H1 (cell line): ENCODE measurements at regions not wholly inside any gene's neighbourhood (a gene's known extent, or its start where the extent isn't known, plus 50 kb on each side); places are given as distances from the start of the nearest gene placed in this dataset.

Experiments
- CTCF ChIA-PET: fragments of 300-600 bp; sonication (Branson Sonifier 250); formaldehyde crosslinking; loops from one replicate; lab custom pipeline; 2021; ENCODE audit not compliant: partially characterized antibody; lab: Charles Lee
- POLR2A ChIA-PET: fragments of 300-600 bp; sonication (Branson Sonifier 250); formaldehyde crosslinking; loops from one replicate; lab custom pipeline; 2021; ENCODE audit warnings: inconsistent platforms; ENCODE audit not compliant: partially characterized antibody; lab: Charles Lee
- DNase-seq, 2 experiments: peaks; one replicate each; pipeline versions ENCODE4 v3.0.0 to v3.0.0-alpha.2; 2010 to 2022; ENCODE audit warnings: low spot score in 2 of 2, low read depth in 1 of 2, mixed read lengths in 1 of 2
- FAIRE-seq: peaks from 2 replicates; lab custom pipeline; 2011; peaks lifted over from hg19 to GRCh38; lab: Jason Lieb, UNC
- H2AFZ ChIP-seq: 2 replicates; pipeline ENCODE4 v1.8.1; 2012; ENCODE audit warnings: low read length, inconsistent platforms
- H2AK5ac ChIP-seq: 2 replicates; pipeline ENCODE4 v1.6.1; 2013; ENCODE audit warnings: low read depth, low read length
- H2BK120ac ChIP-seq: replicated peaks from 2 replicates; pipeline ENCODE3; 2013; ENCODE audit warnings: low read depth, low read length, inconsistent platforms
- H2BK12ac ChIP-seq: 2 replicates; pipeline ENCODE4 v1.6.1; 2013; ENCODE audit warnings: low read depth, low read length
- H2BK15ac ChIP-seq: 2 replicates; pipeline ENCODE4 v1.6.1; 2013; ENCODE audit warnings: low read length
- H2BK20ac ChIP-seq: 2 replicates; pipeline ENCODE4 v1.6.1; 2013; ENCODE audit warnings: low read length
- H2BK5ac ChIP-seq: 2 replicates; pipeline ENCODE4 v1.6.1; 2013; ENCODE audit warnings: low read depth, low read length
- H3K14ac ChIP-seq: 2 replicates; pipeline ENCODE4 v1.6.1; 2013; ENCODE audit warnings: inconsistent platforms; ENCODE audit not compliant: insufficient read length
- H3K18ac ChIP-seq: 2 replicates; pipeline ENCODE4 v1.6.1; 2013; ENCODE audit warnings: low read length; ENCODE audit errors: extremely low read depth
- H3K23ac ChIP-seq: 2 replicates; pipeline ENCODE4 v1.6.1; 2013; ENCODE audit warnings: inconsistent platforms; ENCODE audit not compliant: insufficient read length
- H3K23me2 ChIP-seq: 2 replicates; pipeline ENCODE4 v1.6.1; 2013; ENCODE audit warnings: low read depth, low read length
- H3K27ac ChIP-seq: 2 replicates; pipeline ENCODE4 v1.6.1; 2011; ENCODE audit warnings: low read depth, low read length, inconsistent platforms
- H3K27me3 ChIP-seq, 4 experiments: replicated peaks in 1 of 4; 1 replicate in 1 of 4; 2 replicates in 3 of 4; pipeline versions ENCODE4 v1.6.1 to v1.8.1; 2011 to 2013; ENCODE audit warnings: low read length in 3 of 4, mild to moderate bottlenecking in 3 of 4, inconsistent platforms in 2 of 4, mixed read lengths in 2 of 4, moderate library complexity in 1 of 4; ENCODE audit not compliant: control insufficient read depth in 3 of 4, insufficient read depth in 3 of 4; ENCODE audit errors: extremely low read depth in 1 of 4
- H3K36me3 ChIP-seq, 4 experiments: 2 replicates each; pipeline versions ENCODE4 v1.6.1 to v1.8.1; 2011 to 2013; ENCODE audit warnings: mild to moderate bottlenecking in 4 of 4, low read length in 3 of 4, moderate library complexity in 2 of 4, control low read depth in 1 of 4, inconsistent platforms in 1 of 4; ENCODE audit not compliant: insufficient read depth in 4 of 4, control insufficient read depth in 2 of 4
- H3K4ac ChIP-seq: replicated peaks from 2 replicates; pipeline ENCODE3; 2013; ENCODE audit warnings: low read length, low read depth, mixed read lengths, inconsistent platforms; ENCODE audit not compliant: insufficient read length
- H3K4me1 ChIP-seq, 4 experiments: replicated peaks in 1 of 4; 1 replicate in 1 of 4; 2 replicates in 3 of 4; pipeline versions ENCODE4 v1.6.1 to v1.8.1; 2011 to 2013; ENCODE audit warnings: low read length in 3 of 4, inconsistent platforms in 2 of 4, mixed read lengths in 1 of 4; ENCODE audit not compliant: insufficient read depth in 4 of 4, control insufficient read depth in 3 of 4
- H3K4me2 ChIP-seq, 2 experiments: 2 replicates each; pipeline versions ENCODE4 v1.6.1 to v1.8.1; 2011 to 2013; ENCODE audit warnings: low read depth in 2 of 2, low read length in 2 of 2, control low read depth in 1 of 2, inconsistent platforms in 1 of 2, mild to moderate bottlenecking in 1 of 2; ENCODE audit not compliant: insufficient read depth in 1 of 2
- H3K4me3 ChIP-seq, 4 experiments: fragments of 200-600, 300-600 bp in 1 of 4; sonication (generic), shearing (Covaris generic), sonication (Bioruptor Twin) in 1 of 4; 2 replicates each; pipeline versions ENCODE4 v1.5.1 to v1.8.1; 2011 to 2016; ENCODE audit warnings: low read length in 4 of 4, low read depth in 3 of 4, control low read depth in 2 of 4, inconsistent platforms in 2 of 4, mild to moderate bottlenecking in 2 of 4, mixed read lengths in 1 of 4, moderate library complexity in 1 of 4; ENCODE audit not compliant: insufficient read depth in 2 of 4; ENCODE audit errors: extremely low read depth in 1 of 4
- H3K56ac ChIP-seq: replicated peaks from 2 replicates; pipeline ENCODE3; 2013; ENCODE audit warnings: low read depth, mild to moderate bottlenecking, mixed read lengths, low read length, inconsistent platforms; ENCODE audit not compliant: insufficient read length
- H3K79me1 ChIP-seq: 2 replicates; pipeline ENCODE4 v1.6.1; 2013; ENCODE audit warnings: low read depth, low read length, control low read depth
- H3K79me2 ChIP-seq, 2 experiments: 2 replicates each; pipeline versions ENCODE4 v1.6.1 to v1.8.1; 2012 to 2013; ENCODE audit warnings: low read length in 2 of 2, mild to moderate bottlenecking in 2 of 2, inconsistent platforms in 1 of 2; ENCODE audit not compliant: insufficient read depth in 2 of 2, control insufficient read depth in 1 of 2
- H3K9ac ChIP-seq, 4 experiments: replicated peaks in 1 of 4; 1 replicate in 1 of 4; 2 replicates in 3 of 4; pipeline versions ENCODE4 v1.6.1 to v1.8.1; 2011 to 2013; ENCODE audit warnings: low read depth in 3 of 4, low read length in 3 of 4, control low read depth in 2 of 4, mild to moderate bottlenecking in 2 of 4, moderate library complexity in 2 of 4, inconsistent platforms in 1 of 4; ENCODE audit errors: extremely low read depth in 1 of 4
- H3K9me3 ChIP-seq, 2 experiments: 2 replicates each; pipeline versions ENCODE4 v1.6.1 to v1.8.1; 2012 to 2013; ENCODE audit warnings: mild to moderate bottlenecking in 2 of 2, moderate library complexity in 2 of 2, control low read depth in 1 of 2, inconsistent platforms in 1 of 2, low read depth in 1 of 2, low read length in 1 of 2, mixed read lengths in 1 of 2; ENCODE audit not compliant: insufficient read depth in 2 of 2
- H4K20me1 ChIP-seq, 2 experiments: replicated peaks in 1 of 2; 2 replicates each; pipeline versions ENCODE3 to v1.8.1; 2011 to 2013; ENCODE audit warnings: inconsistent platforms in 2 of 2, low read length in 2 of 2, mild to moderate bottlenecking in 1 of 2; ENCODE audit not compliant: insufficient read depth in 2 of 2, control insufficient read depth in 1 of 2
- H4K5ac ChIP-seq: 2 replicates; pipeline ENCODE4 v1.6.1; 2013; ENCODE audit warnings: low read length, low read depth, mixed read lengths, inconsistent platforms; ENCODE audit not compliant: insufficient read length
- H4K8ac ChIP-seq: 2 replicates; pipeline ENCODE4 v1.8.0; 2013; ENCODE audit warnings: mild to moderate bottlenecking, moderate library complexity, low read length, inconsistent platforms; ENCODE audit not compliant: insufficient read depth; ENCODE audit errors: extremely low read depth
- H4K91ac ChIP-seq: replicated peaks from 2 replicates; pipeline ENCODE3; 2013; ENCODE audit warnings: low read length, mixed read lengths, inconsistent platforms; ENCODE audit not compliant: insufficient read length
- BRCA1 ChIP-seq: IDR thresholded peaks from 2 replicates; pipeline ENCODE4 v1.6.1; 2012; ENCODE audit warnings: low read depth, low read length, improper control_type of control experiment
- CHD1 ChIP-seq: IDR thresholded peaks from 2 replicates; pipeline ENCODE4 v1.6.1; 2012; ENCODE audit warnings: low read depth, low read length, improper control_type of control experiment
- CHD2 ChIP-seq: IDR thresholded peaks from 2 replicates; pipeline ENCODE4 v1.6.1; 2012; ENCODE audit warnings: low read length, improper control_type of control experiment
- CREB1 ChIP-seq: IDR thresholded peaks from 2 replicates; pipeline ENCODE4 v1.6.1; 2012; ENCODE audit warnings: inconsistent platforms
- EZH2 ChIP-seq: fragments of 200-600 bp; sonication (generic); IDR thresholded peaks from 2 replicates; pipeline ENCODE4 v1.7.1; 2012; ENCODE audit warnings: low read depth, mild to moderate bottlenecking, moderate library complexity, low read length, inconsistent platforms; ENCODE audit not compliant: severe bottlenecking
- KDM4A ChIP-seq: IDR thresholded peaks from one replicate; pipeline ENCODE4 v1.7.1; 2012; ENCODE audit warnings: low read depth, mild to moderate bottlenecking, moderate library complexity, low read length, inconsistent platforms; ENCODE audit not compliant: severe bottlenecking
- NANOG ChIP-seq: IDR thresholded peaks from 2 replicates; pipeline ENCODE4 v1.6.1; 2011; ENCODE audit warnings: low read length, low read depth, mild to moderate bottlenecking, inconsistent platforms; ENCODE audit not compliant: insufficient read depth, poor library complexity, severe bottlenecking
- NRF1 ChIP-seq: IDR thresholded peaks from 2 replicates; pipeline ENCODE4 v1.6.1; 2011; ENCODE audit warnings: mild to moderate bottlenecking, low read depth, low read length, improper control_type of control experiment
- POLR2A ChIP-seq, 2 experiments: IDR thresholded peaks; 1 replicate in 1 of 2; 2 replicates in 1 of 2; pipeline ENCODE4 v1.6.1; 2011; ENCODE audit warnings: low read depth in 2 of 2, low read length in 2 of 2, mild to moderate bottlenecking in 2 of 2; ENCODE audit errors: control extremely low read depth in 1 of 2
- POLR2AphosphoS5 ChIP-seq: IDR thresholded peaks from 2 replicates; pipeline ENCODE4 v1.6.1; 2011; ENCODE audit warnings: low read depth, low read length
- RNF2 ChIP-seq: fragments of 200-900, 300-1000 bp; sonication (generic); IDR thresholded peaks from 2 replicates; pipeline ENCODE4 v1.7.1; 2016; ENCODE audit warnings: borderline replicate concordance, low read depth, mild to moderate bottlenecking, antibody characterized with exemption, low read length; ENCODE audit not compliant: poor library complexity, severe bottlenecking; ENCODE audit errors: missing control alignments
- SP2 ChIP-seq: IDR thresholded peaks from 2 replicates; pipeline ENCODE4 v1.6.1; 2012; ENCODE audit warnings: mild to moderate bottlenecking, low read length, inconsistent platforms
- TAF1 ChIP-seq: IDR thresholded peaks from 2 replicates; pipeline ENCODE4 v1.6.1; 2011; ENCODE audit warnings: mild to moderate bottlenecking, low read depth, low read length
- ZNF274 ChIP-seq: IDR thresholded peaks from 2 replicates; pipeline ENCODE4 v1.7.0; 2012; ENCODE audit warnings: low read length, borderline replicate concordance; ENCODE audit errors: extremely low read depth
- WGBS, 2 experiments: shearing (Covaris generic) in 1 of 2; methylation state at CpG; one replicate each; pipeline versions ENCODE4 v1.1.6 to v1.1.7; 2013 to 2015; ENCODE audit warnings: low lambda C conversion rate in 2 of 2, mixed read lengths in 2 of 2, inconsistent platforms in 1 of 2, low coverage in 1 of 2, missing lambda C conversion rate in 1 of 2; ENCODE audit not compliant: insufficient replicate concordance in 2 of 2, insufficient coverage in 1 of 2, insufficient read length in 1 of 2; ENCODE audit errors: extremely low coverage in 1 of 2, missing lambda C conversion rate in 1 of 2; 5-methylcytosine and 5-hydroxymethylcytosine counted together
- TF ChIP-seq, protein P1 (sequence below): IDR thresholded peaks from 2 replicates; pipeline ENCODE4 v1.6.1; 2011; ENCODE audit warnings: low read depth, mild to moderate bottlenecking, low read length; ENCODE audit not compliant: insufficient read depth

GRCh38 chr3:59605318-59605717 lies 555.5 kb upstream of the CFAP20DC start:
- Histone ChIP-seq H2BK20ac (no peak overlapping the region), H3K23ac (no peak overlapping the region), H3K23me2 (no peaks in the 10 kb centered on the region), H3K79me1 (no peaks in the 10 kb centered on the region), H3K14ac (no peak overlapping the region), H4K91ac (no peak overlapping the region), H3K9me3 (no peaks in the 10 kb centered on the region), H3K79me2 (no peaks in the 10 kb centered on the region), H3K4me1 (no peaks in the 10 kb centered on the region), H2BK5ac (no peak overlapping the region), H2AK5ac (no peak overlapping the region), H4K8ac (no peak overlapping the region), H3K36me3 (no peaks in the 10 kb centered on the region), H2BK15ac (no peak overlapping the region), H4K20me1 (no peaks in the 10 kb centered on the region), H3K4me3 (no peak overlapping the region), H4K5ac (no peak overlapping the region), H3K18ac (no peak overlapping the region), H2AFZ (no peak overlapping the region), H3K56ac (no peak overlapping the region), H2BK12ac (no peak overlapping the region), H3K4ac (no peak overlapping the region), H3K9ac (no peak overlapping the region), H3K27ac (no peak overlapping the region), H3K4me2 (no peak overlapping the region), H2BK120ac (no peak overlapping the region), H3K27me3 (no peaks in the 10 kb centered on the region)
- no peak for TF ChIP-seq POLR2AphosphoS5
- no peak for TF ChIP-seq SP2
- TF ChIP-seq POLR2A (IDR thresholded peaks at IDR 0.05; ENCODE audit: control extremely low read depth in 1 of 2, low read depth in 2 of 2, low read length in 2 of 2): no peak
- no peak for TF ChIP-seq CHD2
- no peak for TF ChIP-seq CHD1
- no peak for TF ChIP-seq NRF1
- TF ChIP-seq TAF1: no peak
- TF ChIP-seq RNF2: no peak
- TF ChIP-seq, protein P1, sequence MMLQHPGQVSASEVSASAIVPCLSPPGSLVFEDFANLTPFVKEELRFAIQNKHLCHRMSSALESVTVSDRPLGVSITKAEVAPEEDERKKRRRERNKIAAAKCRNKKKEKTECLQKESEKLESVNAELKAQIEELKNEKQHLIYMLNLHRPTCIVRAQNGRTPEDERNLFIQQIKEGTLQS: no peak
- TF ChIP-seq CREB1: no peak
- TF ChIP-seq BRCA1: no peak
- TF ChIP-seq KDM4A: no peak
- no peak for TF ChIP-seq EZH2
- no peak for TF ChIP-seq ZNF274
- TF ChIP-seq NANOG: no peak
- CTCF ChIA-PET: interaction anchor here (1.3 kb wide), 1 partner anchor 36 kb away, joined by 3 read pairs; no protein-coding TSS in a partner anchor
- POLR2A ChIA-PET: no interaction called here
- DNase-seq (no peak), FAIRE-seq (no peak)
- 100% methylated on average over 1 of the region's 1 CpG; no CpG with 5 or more reads in 1 of the 2 experiments for WGBS, 2 experiments
